Upper lobe of left lung (tissue), 6 donors: ENCODE measurements at regions not wholly inside any gene's neighbourhood (a gene's known extent, or its start where the extent isn't known, plus 50 kb on each side); places are given as distances from the start of the nearest gene placed in this dataset.
"Not testable (repeated sequence)": the region's sequence is repeated elsewhere in the genome, so short reads cannot be mapped to it uniquely, and the experiment has no call there.

Source experiments
- ATAC-seq, 2 donors: fragments of 200-7000 bp; cut with Tn5 transposase; one replicate each; pipeline ENCODE4 v1.9.1; 2022; ENCODE audit warnings: mild to moderate bottlenecking in 2 of 2, moderate library complexity in 2 of 2; ENCODE audit not compliant: low FRiP score in 2 of 2
- DNase-seq, 2 donors: peaks; one replicate each; pipeline ENCODE4 v3.0.0-alpha.2; 2019 to 2020
- H3K27ac ChIP-seq, 4 donors: fragments of 200-600 bp; sonication (generic); one replicate each; pipeline ENCODE4 v1.5.1; 2016 to 2019
- H3K27me3 ChIP-seq, 4 donors: fragments of 200-600 bp; sonication (generic); one replicate each; pipeline ENCODE4 v1.5.1; 2017 to 2019
- H3K36me3 ChIP-seq, 4 donors: fragments of 200-600 bp; sonication (generic); one replicate each; pipeline ENCODE4 v1.5.1; 2016 to 2019
- H3K4me1 ChIP-seq, 4 donors: fragments of 200-600 bp; sonication (generic); one replicate each; pipeline ENCODE4 v1.5.1; 2018 to 2019
- H3K4me3 ChIP-seq, 4 donors: fragments of 200-600 bp; sonication (generic); one replicate each; pipeline ENCODE4 v1.5.1; 2017 to 2019; ENCODE audit warnings: mild to moderate bottlenecking in 2 of 4, moderate library complexity in 1 of 4
- H3K9me3 ChIP-seq, 4 donors: fragments of 200-600 bp; sonication (generic); one replicate each; pipeline ENCODE4 v1.5.1; 2018 to 2019
- CTCF ChIP-seq, 6 experiments: fragments of 450-650 bp in 4 of 6; fragments of 200-600 bp in 2 of 6; sonication (generic) in 2 of 6; IDR thresholded peaks; one replicate each; pipeline ENCODE4 v1.5.1; 2016 to 2019; ENCODE audit warnings: antibody characterized with exemption in 6 of 6
- EP300 ChIP-seq, 4 donors: sonication (generic); formaldehyde crosslinking; IDR thresholded peaks; one replicate each; pipeline ENCODE4 v1.5.1; 2017; ENCODE audit warnings: antibody characterized with exemption in 4 of 4, control low read depth in 2 of 4
- POLR2A ChIP-seq, 4 donors: fragments of 450-650 bp; IDR thresholded peaks; one replicate each; pipeline ENCODE4 v1.5.1; 2016 to 2017; ENCODE audit warnings: antibody characterized with exemption in 4 of 4, mild to moderate bottlenecking in 2 of 4
- POLR2AphosphoS5 ChIP-seq, 2 donors: sonication (generic); formaldehyde crosslinking; IDR thresholded peaks; one replicate each; pipeline ENCODE4 v1.5.1; 2017; ENCODE audit warnings: antibody characterized with exemption in 2 of 2
- WGBS, 2 donors: methylation state at CpG; one replicate each; pipeline ENCODE4 v1.1.5; 2017 to 2018; 5-methylcytosine and 5-hydroxymethylcytosine counted together
- donor health status: DM: no; HTN: no; CAD: no; lungs with moderate emphysema.
- donor health status: DM: no; HTN: yes; CAD: no; lungs with severe emphysema.

GRCh38 chr7:51824050-51824449 is 507.4 kb upstream of the COBL start:
- no peak for DNase-seq
- H3K27me3 ChIP-seq = no peaks in the 10 kb centered on the region
- no peak for TF ChIP-seq POLR2AphosphoS5 (IDR thresholded peaks at IDR 0.05)
- no peak for TF ChIP-seq POLR2A (IDR thresholded peaks at IDR 0.05)
- no peak for TF ChIP-seq EP300 (IDR thresholded peaks at IDR 0.05)
- no peaks in the 10 kb centered on the region for H3K9me3 ChIP-seq
- no peak for ATAC-seq
- 83% methylated on average over 7 of the region's 7 CpGs for whole genome bisulfite sequencing, 2 donors
- no peak overlapping the region for H3K27ac ChIP-seq
- H3K4me1 ChIP-seq = no peaks in the 10 kb centered on the region
- no peaks in the 10 kb centered on the region for H3K36me3 ChIP-seq
- H3K4me3 ChIP-seq = no peak overlapping the region

GRCh38 chr7:51823437-51823836 is 506.8 kb upstream of the COBL start:
- Histone ChIP-seq H3K27me3 (no peaks in the 10 kb centered on the region), H3K27ac (no peak overlapping the region), H3K4me3 (no peak overlapping the region), H3K4me1 (no peaks in the 10 kb centered on the region), H3K9me3 (peaks cover 0 to 4% (median 0%) of the 10 kb centered on the region in 4 donors), H3K36me3 (no peaks in the 10 kb centered on the region)
- ATAC-seq (no peak), DNase-seq (no peak)
- 82% methylated on average over 3 of the region's 3 CpGs for WGBS, 2 donors
- no peak for TF ChIP-seq CTCF (IDR thresholded peaks at IDR 0.05)
- TF ChIP-seq EP300 (IDR thresholded peaks at IDR 0.05) = no peak
- no peak for TF ChIP-seq POLR2A (IDR thresholded peaks at IDR 0.05)
- no peak for TF ChIP-seq POLR2AphosphoS5 (IDR thresholded peaks at IDR 0.05)

- Histone ChIP-seq H3K4me3 (no peak overlapping the region), H3K9me3 (peaks cover 0 to 4% (median 0%) of the 10 kb centered on the region in 4 donors), H3K36me3 (no peaks in the 10 kb centered on the region), H3K4me1 (no peaks in the 10 kb centered on the region), H3K27me3 (no peaks in the 10 kb centered on the region), H3K27ac (no peak overlapping the region)
- no peak for TF ChIP-seq CTCF (IDR thresholded peaks at IDR 0.05)
- TF ChIP-seq POLR2AphosphoS5 (IDR thresholded peaks at IDR 0.05) = no peak
- no peak for TF ChIP-seq POLR2A (IDR thresholded peaks at IDR 0.05)
- no peak for TF ChIP-seq EP300 (IDR thresholded peaks at IDR 0.05)
- no peak for DNase-seq
- no peak for ATAC-seq
- WGBS, 2 donors = 78 to 92% methylated on average over 5 of the region's 5 CpGs
Measured at GRCh38 chr7:51817694-51818225, 501.2 kb upstream of the COBL start.

GRCh38 chr7:51805783-51806431 is 489.3 kb upstream of the COBL start:
- not testable (repeated sequence) for H3K4me1 ChIP-seq, H3K4me3 ChIP-seq, H3K36me3 ChIP-seq, H3K27ac ChIP-seq, H3K27me3 ChIP-seq, ATAC-seq, H3K9me3 ChIP-seq
- 92 to 96% methylated on average over 9 to 38 of the region's 41 CpGs for WGBS, 2 donors
- peak in 1 of 2 donors; percentile 78 for DNase-seq

GRCh38 chr7:51802718-51803117 is 486.1 kb upstream of the COBL start:
- Histone ChIP-seq H3K4me1 (no peaks in the 10 kb centered on the region), H3K36me3 (no peaks in the 10 kb centered on the region), H3K4me3 (no peak overlapping the region), H3K27ac (no peak overlapping the region), H3K9me3 (peaks cover 0 to 9% (median 0%) of the 10 kb centered on the region in 4 donors), H3K27me3 (no peaks in the 10 kb centered on the region)
- ATAC-seq (no peak), DNase-seq (no peak)
- 44 to 46% methylated on average over 5 of the region's 5 CpGs for WGBS, 2 donors
- TF ChIP-seq POLR2AphosphoS5 (IDR thresholded peaks at IDR 0.05) = no peak
- no peak for TF ChIP-seq CTCF (IDR thresholded peaks at IDR 0.05)
- no peak for TF ChIP-seq POLR2A (IDR thresholded peaks at IDR 0.05)
- no peak for TF ChIP-seq EP300 (IDR thresholded peaks at IDR 0.05)

GRCh38 chr7:51797371-51797770 is 480.8 kb upstream of the COBL start:
- no peaks in the 10 kb centered on the region for H3K36me3 ChIP-seq
- H3K4me1 ChIP-seq = no peaks in the 10 kb centered on the region
- no peak overlapping the region for H3K27ac ChIP-seq
- ATAC-seq (no peak), DNase-seq (no peak)
- H3K4me3 ChIP-seq = no peak overlapping the region
- H3K9me3 ChIP-seq = no peaks in the 10 kb centered on the region
- H3K27me3 ChIP-seq = no peaks in the 10 kb centered on the region
- no peak for TF ChIP-seq POLR2A (IDR thresholded peaks at IDR 0.05)
- WGBS, 2 donors = 95 to 100% methylated on average over 1 of the region's 1 CpG
